ENCODE measurements at regions not wholly inside any gene's neighbourhood (a gene's known extent, or its start where the extent isn't known, plus 50 kb on each side); places are given as distances from the start of the nearest gene placed in this dataset.
A peak's percentile ranks its signal among the peaks of the same experiment; 100 is the strongest.

GRCh38 chr9:107431461-107431860 is 58.1 kb downstream of the KLF4 start:
- no peak for DNase-seq (ENCODE audit: low spot score)

- DNase-seq (ENCODE audit: low spot score), result no peak
Observed at GRCh38 chr9:107430071-107430470, 59.5 kb downstream of the KLF4 start.

GRCh38 chr9:107426126-107426525 is 63.4 kb downstream of the KLF4 start:
- no peak for DNase-seq (ENCODE audit: low spot score)

- DNase-seq (ENCODE audit: low spot score), result peak; percentile 86
Observed at GRCh38 chr9:107425101-107426025, 64.2 kb downstream of the KLF4 start.

- no peak for DNase-seq (ENCODE audit: low spot score)
Observed at GRCh38 chr9:107423540-107423939, 66.0 kb downstream of the KLF4 start.

GRCh38 chr9:107422189-107423185 is 67.1 kb downstream of the KLF4 start:
- DNase-seq (ENCODE audit: low spot score), result peak; percentile 87

- DNase-seq (ENCODE audit: low spot score), result no peak
Observed at GRCh38 chr9:107410420-107410819, 79.1 kb downstream of the KLF4 start.

GRCh38 chr9:107409581-107410389 is 79.8 kb downstream of the KLF4 start:
- no peak for DNase-seq (ENCODE audit: low spot score)

- DNase-seq (ENCODE audit: low spot score), result no peak
Observed at GRCh38 chr9:107407675-107408074, 81.9 kb downstream of the KLF4 start.

- no peak for DNase-seq (ENCODE audit: low spot score)
Observed at GRCh38 chr9:107405511-107405910, 84.1 kb downstream of the KLF4 start.

GRCh38 chr9:107404736-107405135 is 84.8 kb downstream of the KLF4 start:
- no peak for DNase-seq (ENCODE audit: low spot score)

- DNase-seq (ENCODE audit: low spot score), result no peak
Observed at GRCh38 chr9:107404161-107404560, 85.4 kb downstream of the KLF4 start.

- peak; percentile 67 for DNase-seq (ENCODE audit: low spot score)
Observed at GRCh38 chr9:107397076-107398044, 92.2 kb downstream of the KLF4 start.

GRCh38 chr9:107394264-107394663 is 95.3 kb downstream of the KLF4 start:
- DNase-seq (ENCODE audit: low spot score), result no peak

GRCh38 chr9:107390778-107391177 is 98.8 kb downstream of the KLF4 start:
- DNase-seq (ENCODE audit: low spot score), result peak; percentile 34

- no peak for DNase-seq (ENCODE audit: low spot score)
Observed at GRCh38 chr9:107390279-107390678, 99.3 kb downstream of the KLF4 start.

GRCh38 chr9:107389617-107390071 is 99.9 kb downstream of the KLF4 start:
- peak; percentile 77 for DNase-seq (ENCODE audit: low spot score)

- no peak for DNase-seq (ENCODE audit: low spot score)
Observed at GRCh38 chr9:107388890-107389289, 100.7 kb downstream of the KLF4 start.

GRCh38 chr9:107387409-107387808 is 102.2 kb downstream of the KLF4 start:
- no peak for DNase-seq (ENCODE audit: low spot score)

- DNase-seq (ENCODE audit: low spot score), result no peak
Observed at GRCh38 chr9:107386396-107386795, 103.2 kb downstream of the KLF4 start.
